OCI-LY1 (cell line): ENCODE measurements at regions not wholly inside any gene's neighbourhood (a gene's known extent, or its start where the extent isn't known, plus 50 kb on each side); places are given as distances from the start of the nearest gene placed in this dataset.
A peak's percentile ranks its signal among the peaks of the same experiment; 100 is the strongest.

Source experiments
- H2AFZ ChIP-seq: fragments of 200-600 bp; sonication (generic), shearing (Covaris generic); 2 replicates; pipeline ENCODE4 v1.6.0; 2014; ENCODE audit warnings: antibody characterized with exemption, mild to moderate bottlenecking, low read length
- H3F3A ChIP-seq: fragments of 200-600 bp; sonication (generic), shearing (Covaris generic); 2 replicates; pipeline ENCODE4 v1.6.0; 2014; ENCODE audit warnings: mild to moderate bottlenecking, antibody characterized with exemption, low read length, moderate library complexity; ENCODE audit not compliant: insufficient read depth
- H3K27ac ChIP-seq: fragments of 200-600 bp; sonication (generic); 2 replicates; pipeline ENCODE4 v1.5.1; 2014; ENCODE audit warnings: low read length, mixed run types, mild to moderate bottlenecking, low read depth; ENCODE audit not compliant: poor library complexity, severe bottlenecking
- H3K27me3 ChIP-seq: fragments of 200-600 bp; sonication (generic); 2 replicates; pipeline ENCODE4 v1.6.0; 2014; ENCODE audit warnings: antibody characterized with exemption, mild to moderate bottlenecking, low read length, moderate library complexity; ENCODE audit not compliant: insufficient read depth
- H3K36me3 ChIP-seq: fragments of 200-600 bp; sonication (generic); 2 replicates; pipeline ENCODE4 v1.6.1; 2014; ENCODE audit warnings: mild to moderate bottlenecking, antibody characterized with exemption, low read length, moderate library complexity, mixed read lengths; ENCODE audit not compliant: insufficient read depth
- H3K4me1 ChIP-seq: fragments of 200-600 bp; sonication (generic); 2 replicates; pipeline ENCODE4 v1.5.1; 2014; ENCODE audit warnings: mild to moderate bottlenecking, low read length, moderate library complexity; ENCODE audit not compliant: insufficient read depth, severe bottlenecking
- H3K4me2 ChIP-seq: fragments of 200-600 bp; sonication (generic), shearing (Covaris generic); 2 replicates; pipeline ENCODE4 v1.6.1; 2014; ENCODE audit warnings: low read length
- H3K4me3 ChIP-seq: fragments of 200-600 bp; sonication (generic); 2 replicates; pipeline ENCODE4 v1.5.1; 2014; ENCODE audit warnings: low read length, low read depth, mild to moderate bottlenecking, mixed read lengths; ENCODE audit not compliant: poor library complexity, severe bottlenecking
- H3K79me2 ChIP-seq: fragments of 200-600 bp; shearing (Covaris generic); 2 replicates; pipeline ENCODE4 v1.6.1; 2016; ENCODE audit warnings: mixed run types, low read length, mixed read lengths; ENCODE audit not compliant: insufficient read depth
- H3K9ac ChIP-seq: fragments of 200-600 bp; sonication (generic), shearing (Covaris generic); 2 replicates; pipeline ENCODE4 v1.6.1; 2014; ENCODE audit warnings: mild to moderate bottlenecking, low read length, mixed read lengths
- H3K9me2 ChIP-seq: fragments of 200-600 bp; sonication (generic), shearing (Covaris generic); 2 replicates; pipeline ENCODE4 v1.6.1; 2014; ENCODE audit warnings: low read depth, mild to moderate bottlenecking, low read length, mixed read lengths
- H3K9me3 ChIP-seq: fragments of 200-600 bp; shearing (Covaris generic); 2 replicates; pipeline ENCODE4 v1.6.1; 2014; ENCODE audit warnings: low read length, mixed read lengths
- H4K20me1 ChIP-seq: fragments of 200-600 bp; sonication (generic), shearing (Covaris generic); 2 replicates; pipeline ENCODE4 v1.6.0; 2016; ENCODE audit warnings: mild to moderate bottlenecking, low read length; ENCODE audit not compliant: insufficient read depth
- CTCF ChIP-seq: fragments of 200-600 bp; sonication (generic), shearing (Covaris generic); IDR thresholded peaks from 2 replicates; pipeline ENCODE4 v1.5.1; 2017; ENCODE audit warnings: mild to moderate bottlenecking, antibody characterized with exemption, low read length, moderate library complexity, mixed read lengths
- EZH2 ChIP-seq: fragments of 200-600 bp; sonication (generic), shearing (Covaris generic); IDR thresholded peaks from 2 replicates; pipeline ENCODE4 v1.8.0; 2017; ENCODE audit warnings: borderline replicate concordance, mixed run types, mild to moderate bottlenecking, antibody characterized with exemption, low read length, moderate library complexity, mixed read lengths

GRCh38 chr10:30783939-30784501 lies 154.5 kb upstream of the LYZL2 start:
- no peak overlapping the region for H3K4me2 ChIP-seq
- no peak overlapping the region for H2AFZ ChIP-seq
- H3K79me2 ChIP-seq: no peaks in the 10 kb centered on the region
- H3K9me3 ChIP-seq: no peaks in the 10 kb centered on the region
- H4K20me1 ChIP-seq: no peaks in the 10 kb centered on the region
- no peak overlapping the region for H3K4me3 ChIP-seq
- no peak overlapping the region for H3K9ac ChIP-seq
- no peak for TF ChIP-seq EZH2
- TF ChIP-seq CTCF: peak; percentile 86
- no peaks in the 10 kb centered on the region for H3F3A ChIP-seq
- no peaks in the 10 kb centered on the region for H3K27me3 ChIP-seq
- no peaks in the 10 kb centered on the region for H3K4me1 ChIP-seq
- H3K36me3 ChIP-seq: no peaks in the 10 kb centered on the region
- no peak overlapping the region for H3K27ac ChIP-seq
- H3K9me2 ChIP-seq: no peaks in the 10 kb centered on the region

- no peaks in the 10 kb centered on the region for H3K9me2 ChIP-seq
- H3K79me2 ChIP-seq: no peaks in the 10 kb centered on the region
- H3K36me3 ChIP-seq: no peaks in the 10 kb centered on the region
- no peaks in the 10 kb centered on the region for H3K4me1 ChIP-seq
- H3K9ac ChIP-seq: no peak overlapping the region
- TF ChIP-seq CTCF: no peak
- no peak for TF ChIP-seq EZH2
- H3K4me2 ChIP-seq: no peak overlapping the region
- H4K20me1 ChIP-seq: no peaks in the 10 kb centered on the region
- no peaks in the 10 kb centered on the region for H3K9me3 ChIP-seq
- no peak overlapping the region for H3K4me3 ChIP-seq
- no peak overlapping the region for H3K27ac ChIP-seq
- no peak overlapping the region for H2AFZ ChIP-seq
- H3F3A ChIP-seq: no peaks in the 10 kb centered on the region
- H3K27me3 ChIP-seq: no peaks in the 10 kb centered on the region
Measured at GRCh38 chr10:30782537-30783461, 153.2 kb upstream of the LYZL2 start.

- no peak overlapping the region for H3K27ac ChIP-seq
- H3K27me3 ChIP-seq: no peaks in the 10 kb centered on the region
- no peaks in the 10 kb centered on the region for H3K36me3 ChIP-seq
- H3K9ac ChIP-seq: no peak overlapping the region
- no peak for TF ChIP-seq CTCF
- no peak for TF ChIP-seq EZH2
- no peaks in the 10 kb centered on the region for H3F3A ChIP-seq
- H2AFZ ChIP-seq: no peak overlapping the region
- H3K4me1 ChIP-seq: no peaks in the 10 kb centered on the region
- no peak overlapping the region for H3K4me2 ChIP-seq
- H4K20me1 ChIP-seq: no peaks in the 10 kb centered on the region
- H3K79me2 ChIP-seq: no peaks in the 10 kb centered on the region
- H3K4me3 ChIP-seq: no peak overlapping the region
- no peaks in the 10 kb centered on the region for H3K9me3 ChIP-seq
- no peaks in the 10 kb centered on the region for H3K9me2 ChIP-seq
Measured at GRCh38 chr10:30782157-30782536, 152.6 kb upstream of the LYZL2 start.
